Fibroblast of the aortic adventitia (primary cell): ENCODE measurements at regions not wholly inside any gene's neighbourhood (a gene's known extent, or its start where the extent isn't known, plus 50 kb on each side); places are given as distances from the start of the nearest gene placed in this dataset.

Source experiments
- DNase-seq: peaks from one replicate; pipeline ENCODE4 v3.0.0-alpha.2; 2010; ENCODE audit warnings: low read depth
- H3K4me3 ChIP-seq: 2 replicates; pipeline ENCODE4 v1.5.1; 2011; ENCODE audit warnings: low read depth, mild to moderate bottlenecking, control low read depth, low read length, moderate library complexity
- CTCF ChIP-seq: IDR thresholded peaks from 2 replicates; pipeline ENCODE4 v1.5.1; 2011; ENCODE audit warnings: mild to moderate bottlenecking, low read length, control low read depth, inconsistent platforms; ENCODE audit not compliant: insufficient read depth

- H3K4me3 ChIP-seq: no peak overlapping the region
Measured at GRCh38 chr3:120838441-120839091, 69.4 kb upstream of the STXBP5L start.

GRCh38 chr3:120839120-120839519, 68.9 kb upstream of the STXBP5L start:
- DNase-seq: no peak
- H3K4me3 ChIP-seq: no peak overlapping the region
- no peak for TF ChIP-seq CTCF

More at GRCh38 chr3:120838441-120839091, 69.4 kb upstream of the STXBP5L start:
- TF ChIP-seq CTCF: no peak
- DNase-seq: no peak

GRCh38 chr3:120841264-120841663, 66.7 kb upstream of the STXBP5L start:
- TF ChIP-seq CTCF: no peak
- no peak overlapping the region for H3K4me3 ChIP-seq
- DNase-seq: no peak

- TF ChIP-seq CTCF: no peak
- DNase-seq: no peak
- H3K4me3 ChIP-seq: no peak overlapping the region
Measured at GRCh38 chr3:120846073-120846472, 61.9 kb upstream of the STXBP5L start.

GRCh38 chr3:120848503-120848902, 59.5 kb upstream of the STXBP5L start:
- DNase-seq: no peak
- no peak overlapping the region for H3K4me3 ChIP-seq
- TF ChIP-seq CTCF: no peak

GRCh38 chr3:120850381-120851295, 57.4 kb upstream of the STXBP5L start:
- DNase-seq: peak; percentile 5
- H3K4me3 ChIP-seq: no peak overlapping the region
- TF ChIP-seq CTCF: no peak
